GM19452 (cell line): ENCODE measurements at regions not wholly inside any gene's neighbourhood (a gene's known extent, or its start where the extent isn't known, plus 50 kb on each side); places are given as distances from the start of the nearest gene placed in this dataset.
A peak's percentile ranks its signal among the peaks of the same experiment; 100 is the strongest.
"Not testable (repeated sequence)": the region's sequence is repeated elsewhere in the genome, so short reads cannot be mapped to it uniquely, and the experiment has no call there.

ENCODE experiments used
- ATAC-seq: cut with Tn5 transposase; IDR thresholded peaks from one replicate; pipeline ENCODE4 v1.9.1; 2021; ENCODE audit not compliant: unreplicated experiment

GRCh38 chr6:109255946-109256640 lies 126.2 kb downstream of the CD164 start:
- no peak for ATAC-seq

- no peak for ATAC-seq
These were observed 127.2 kb downstream of the CD164 start for GRCh38 chr6:109255087-109255486.

GRCh38 chr6:109253366-109253765 lies 128.9 kb downstream of the CD164 start:
- ATAC-seq: no peak

GRCh38 chr6:109252261-109253041 lies 129.8 kb downstream of the CD164 start:
- ATAC-seq: no peak

GRCh38 chr6:109251839-109252238 lies 130.4 kb downstream of the CD164 start:
- ATAC-seq: no peak

- ATAC-seq: not testable (repeated sequence)
These were observed 131.6 kb downstream of the CD164 start for GRCh38 chr6:109250544-109251156.

GRCh38 chr6:109243863-109244825 lies 138.1 kb downstream of the CD164 start:
- ATAC-seq: no peak

- ATAC-seq: no peak
These were observed 139.3 kb downstream of the CD164 start for GRCh38 chr6:109242925-109243324.

- no peak for ATAC-seq
These were observed 140.2 kb downstream of the CD164 start for GRCh38 chr6:109242029-109242428.

GRCh38 chr6:109241199-109241598 lies 141.1 kb downstream of the CD164 start:
- ATAC-seq: no peak

- no peak for ATAC-seq
These were observed 141.7 kb downstream of the CD164 start for GRCh38 chr6:109240370-109241084.

- no peak for ATAC-seq
These were observed 142.5 kb downstream of the CD164 start for GRCh38 chr6:109239651-109240321.

- no peak for ATAC-seq
These were observed 143.1 kb downstream of the CD164 start for GRCh38 chr6:109239160-109239559.

- no peak for ATAC-seq
These were observed 143.1 kb downstream of the CEP57L1 start for GRCh38 chr6:109238396-109238795.

- ATAC-seq: no peak
These were observed 142.7 kb downstream of the CEP57L1 start for GRCh38 chr6:109237986-109238329.

- ATAC-seq: no peak
These were observed 142.0 kb downstream of the CEP57L1 start for GRCh38 chr6:109237077-109237985.

GRCh38 chr6:109236115-109237076 lies 141.1 kb downstream of the CEP57L1 start:
- peak; percentile 70 for ATAC-seq
